Mesenchymal stem cell (in vitro differentiated cells and primary cell): ENCODE measurements at regions not wholly inside any gene's neighbourhood (a gene's known extent, or its start where the extent isn't known, plus 50 kb on each side); places are given as distances from the start of the nearest gene placed in this dataset.
"Not testable (repeated sequence)": the region's sequence is repeated elsewhere in the genome, so short reads cannot be mapped to it uniquely, and the experiment has no call there.

ENCODE experiments used
- DNase-seq: peaks from one replicate; pipeline ENCODE4 v3.0.0-alpha.2; 2013
- H2AFZ ChIP-seq: one replicate; pipeline ENCODE4 v1.6.1; 2013; ENCODE audit warnings: low read depth, mild to moderate bottlenecking, control low read depth, inconsistent platforms, low read length, moderate library complexity
- H2AK5ac ChIP-seq: 2 replicates; pipeline ENCODE4 v1.6.1; 2013; ENCODE audit warnings: low read length, moderate library complexity, mild to moderate bottlenecking, inconsistent platforms; ENCODE audit not compliant: severe bottlenecking
- H2BK120ac ChIP-seq: one replicate; pipeline ENCODE4 v1.6.1; 2013; ENCODE audit warnings: low read depth, mild to moderate bottlenecking, inconsistent platforms, low read length, moderate library complexity
- H2BK12ac ChIP-seq, 2 experiments: one replicate each; pipeline ENCODE4 v1.6.1; 2013; ENCODE audit warnings: inconsistent platforms in 2 of 2, low read length in 2 of 2, mild to moderate bottlenecking in 2 of 2, moderate library complexity in 2 of 2, control low read depth in 1 of 2
- H2BK15ac ChIP-seq: one replicate; pipeline ENCODE4 v1.6.1; 2013; ENCODE audit warnings: mild to moderate bottlenecking, low read depth, inconsistent platforms; ENCODE audit not compliant: poor library complexity, severe bottlenecking
- H2BK5ac ChIP-seq: 2 replicates; pipeline ENCODE4 v1.6.1; 2013; ENCODE audit warnings: low read depth, mild to moderate bottlenecking, low read length, control low read depth, inconsistent platforms; ENCODE audit not compliant: poor library complexity, severe bottlenecking
- H3K14ac ChIP-seq, 2 experiments: one replicate each; pipeline ENCODE4 v1.6.1; 2013; ENCODE audit warnings: inconsistent platforms in 2 of 2, low read length in 2 of 2, control low read depth in 1 of 2, mild to moderate bottlenecking in 1 of 2, moderate library complexity in 1 of 2
- H3K18ac ChIP-seq, 2 experiments: one replicate each; pipeline ENCODE4 v1.6.1; 2013; ENCODE audit warnings: inconsistent platforms in 2 of 2, low read length in 2 of 2, control low read depth in 1 of 2, low read depth in 1 of 2, mild to moderate bottlenecking in 1 of 2
- H3K23ac ChIP-seq, 2 experiments: one replicate each; pipeline ENCODE4 v1.6.1; 2013; ENCODE audit warnings: inconsistent platforms in 2 of 2, low read length in 2 of 2, mild to moderate bottlenecking in 2 of 2, moderate library complexity in 2 of 2, control low read depth in 1 of 2
- H3K27ac ChIP-seq: 2 replicates; pipeline ENCODE4 v1.5.1; 2013; ENCODE audit warnings: mild to moderate bottlenecking, moderate library complexity, low read length, control low read depth, inconsistent platforms; ENCODE audit not compliant: poor library complexity, severe bottlenecking
- H3K27me3 ChIP-seq, 2 experiments: 2 replicates each; pipeline versions ENCODE4 v1.6.1 to v1.7.0; 2013; ENCODE audit warnings: low read length in 2 of 2, mild to moderate bottlenecking in 2 of 2, moderate library complexity in 2 of 2, control low read depth in 1 of 2, inconsistent platforms in 1 of 2; ENCODE audit not compliant: control insufficient read depth in 1 of 2, insufficient read depth in 1 of 2
- H3K36me3 ChIP-seq, 2 experiments: 2 replicates each; pipeline versions ENCODE4 v1.6.1 to v1.7.0; 2013; ENCODE audit warnings: low read length in 2 of 2, control low read depth in 1 of 2, inconsistent platforms in 1 of 2, low read depth in 1 of 2, mild to moderate bottlenecking in 1 of 2; ENCODE audit not compliant: insufficient read depth in 2 of 2, control insufficient read depth in 1 of 2
- H3K4ac ChIP-seq, 2 experiments: one replicate each; pipeline ENCODE4 v1.6.1; 2013; ENCODE audit warnings: inconsistent platforms in 2 of 2, low read length in 2 of 2, mild to moderate bottlenecking in 2 of 2, moderate library complexity in 2 of 2, control low read depth in 1 of 2, low read depth in 1 of 2
- H3K4me1 ChIP-seq: 2 replicates; pipeline ENCODE4 v1.6.1; 2013; ENCODE audit warnings: low read depth, low read length, control low read depth; ENCODE audit not compliant: control insufficient read depth, insufficient read depth
- H3K4me2 ChIP-seq: 2 replicates; pipeline ENCODE4 v1.6.1; 2013; ENCODE audit warnings: low read length, mild to moderate bottlenecking, inconsistent platforms; ENCODE audit not compliant: poor library complexity, severe bottlenecking
- H3K4me3 ChIP-seq, 2 experiments: 2 replicates each; pipeline versions ENCODE4 v1.5.1 to v1.7.0; 2013; ENCODE audit warnings: low read length in 2 of 2, mild to moderate bottlenecking in 2 of 2, control low read depth in 1 of 2, low read depth in 1 of 2; ENCODE audit not compliant: insufficient read depth in 1 of 2
- H3K79me1 ChIP-seq: replicated peaks from 2 replicates; pipeline ENCODE4 v1.6.1; 2013; ENCODE audit warnings: mild to moderate bottlenecking, control low read depth, low read length, inconsistent platforms; ENCODE audit not compliant: poor library complexity, severe bottlenecking
- H3K9ac ChIP-seq: 2 replicates; pipeline ENCODE4 v1.7.0; 2013; ENCODE audit warnings: mild to moderate bottlenecking, low read length, moderate library complexity
- H3K9me3 ChIP-seq: 2 replicates; pipeline ENCODE4 v1.7.0; 2013; ENCODE audit warnings: mild to moderate bottlenecking, low read length; ENCODE audit not compliant: control insufficient read depth
- H4K8ac ChIP-seq: one replicate; pipeline ENCODE4 v1.6.1; 2013; ENCODE audit warnings: inconsistent platforms, mild to moderate bottlenecking, low read length, moderate library complexity
- H4K91ac ChIP-seq: one replicate; pipeline ENCODE4 v1.6.1; 2013; ENCODE audit warnings: mild to moderate bottlenecking, low read length, inconsistent platforms
- WGBS: methylation state at CpG from one replicate; pipeline ENCODE4 v1.1.7; 2013; ENCODE audit warnings: mixed read lengths; 5-methylcytosine and 5-hydroxymethylcytosine counted together

DNA sequence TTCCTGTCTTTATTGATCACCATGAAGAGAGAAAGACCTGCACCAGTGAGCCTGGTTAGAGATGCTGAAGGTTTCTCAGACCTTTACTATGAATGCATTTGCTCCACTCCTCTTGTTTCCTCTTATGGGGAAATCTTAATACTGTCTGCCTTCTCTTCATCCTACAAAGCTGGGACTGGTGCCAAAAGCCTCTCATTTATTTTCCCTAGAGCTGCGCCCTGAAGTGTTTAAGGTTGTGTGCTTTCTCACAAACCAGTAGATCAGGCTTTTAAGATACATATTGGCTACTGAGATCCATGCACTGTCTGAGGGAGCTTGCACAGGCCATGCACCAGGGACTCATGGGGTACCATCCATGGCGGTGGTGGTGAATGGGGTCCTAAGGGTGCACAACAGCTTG lies 286.1 kb upstream of the PMFBP1 start:
- Histone ChIP-seq H2BK12ac (no peak overlapping the region), H3K27ac (no peak overlapping the region), H3K23ac (no peak overlapping the region), H3K4me3 (no peak overlapping the region), H2BK5ac (no peak overlapping the region), H3K4me2 (no peak overlapping the region), H3K14ac (no peak overlapping the region), H2AK5ac (no peak overlapping the region), H2BK120ac (no peak overlapping the region), H3K9ac (no peak overlapping the region), H3K18ac (no peak overlapping the region), H4K91ac (no peak overlapping the region), H2AFZ (no peak overlapping the region), H3K4ac (no peak overlapping the region), H3K4me1 (peaks cover 1% of the 10 kb centered on the region), H2BK15ac (no peak overlapping the region), H3K79me1 (no peaks in the 10 kb centered on the region), H3K9me3 (peaks cover 25% of the 10 kb centered on the region), H4K8ac (no peak overlapping the region), H3K27me3 (no peaks in the 10 kb centered on the region), H3K36me3 (no peaks in the 10 kb centered on the region)
- 95% methylated on average over 2 of the region's 2 CpGs for WGBS
- DNase-seq: no peak

DNA sequence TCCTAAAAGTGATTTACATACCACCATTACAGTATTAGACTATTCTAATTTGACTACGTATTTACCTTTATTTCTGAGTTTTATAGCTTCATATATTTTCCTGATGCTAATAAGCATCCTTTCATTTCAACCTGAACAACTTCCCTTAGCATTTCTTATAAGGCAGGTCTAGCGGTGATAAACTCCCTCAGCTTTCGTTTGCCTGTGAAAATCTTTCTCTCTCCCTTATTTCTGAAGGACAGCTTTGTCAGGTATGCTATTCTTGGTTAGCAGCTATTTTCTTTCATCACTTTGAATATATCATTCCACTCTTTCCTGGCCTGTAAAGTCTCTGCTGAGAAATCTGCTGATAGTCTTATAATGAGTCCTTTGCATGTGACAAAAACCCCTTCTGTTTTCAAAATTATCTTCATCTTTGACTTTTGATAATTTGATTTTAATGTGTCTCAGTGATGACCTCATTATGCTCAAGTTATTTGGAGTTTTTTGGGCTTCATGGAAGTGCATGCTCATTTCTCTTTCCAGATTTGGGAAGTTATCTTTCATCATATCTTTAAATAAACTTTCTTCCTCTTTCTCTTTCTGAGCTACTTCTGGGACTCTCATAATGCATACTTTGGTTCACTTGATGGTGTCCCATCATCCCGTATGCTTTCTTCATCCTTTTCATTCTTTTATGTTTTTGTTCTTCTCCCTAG lies 285.4 kb upstream of the PMFBP1 start:
- DNase-seq: no peak
- Histone ChIP-seq H2BK120ac (no peak overlapping the region), H2AK5ac (no peak overlapping the region), H2BK5ac (no peak overlapping the region), H4K8ac (no peak overlapping the region), H3K14ac (no peak overlapping the region), H2BK12ac (no peak overlapping the region), H3K4me1 (peaks cover 1% of the 10 kb centered on the region), H3K4me2 (no peak overlapping the region), H3K36me3 (no peaks in the 10 kb centered on the region), H2BK15ac (no peak overlapping the region), H3K4ac (no peak overlapping the region), H3K4me3 (no peak overlapping the region), H3K23ac (no peak overlapping the region), H3K79me1 (no peaks in the 10 kb centered on the region), H3K9me3 (peaks cover 29% of the 10 kb centered on the region), H3K27ac (no peak overlapping the region), H2AFZ (no peak overlapping the region), H3K27me3 (no peaks in the 10 kb centered on the region), H3K9ac (no peak overlapping the region), H3K18ac (no peak overlapping the region), H4K91ac (no peak overlapping the region)
- WGBS: 95% methylated on average over 4 of the region's 4 CpGs

DNA sequence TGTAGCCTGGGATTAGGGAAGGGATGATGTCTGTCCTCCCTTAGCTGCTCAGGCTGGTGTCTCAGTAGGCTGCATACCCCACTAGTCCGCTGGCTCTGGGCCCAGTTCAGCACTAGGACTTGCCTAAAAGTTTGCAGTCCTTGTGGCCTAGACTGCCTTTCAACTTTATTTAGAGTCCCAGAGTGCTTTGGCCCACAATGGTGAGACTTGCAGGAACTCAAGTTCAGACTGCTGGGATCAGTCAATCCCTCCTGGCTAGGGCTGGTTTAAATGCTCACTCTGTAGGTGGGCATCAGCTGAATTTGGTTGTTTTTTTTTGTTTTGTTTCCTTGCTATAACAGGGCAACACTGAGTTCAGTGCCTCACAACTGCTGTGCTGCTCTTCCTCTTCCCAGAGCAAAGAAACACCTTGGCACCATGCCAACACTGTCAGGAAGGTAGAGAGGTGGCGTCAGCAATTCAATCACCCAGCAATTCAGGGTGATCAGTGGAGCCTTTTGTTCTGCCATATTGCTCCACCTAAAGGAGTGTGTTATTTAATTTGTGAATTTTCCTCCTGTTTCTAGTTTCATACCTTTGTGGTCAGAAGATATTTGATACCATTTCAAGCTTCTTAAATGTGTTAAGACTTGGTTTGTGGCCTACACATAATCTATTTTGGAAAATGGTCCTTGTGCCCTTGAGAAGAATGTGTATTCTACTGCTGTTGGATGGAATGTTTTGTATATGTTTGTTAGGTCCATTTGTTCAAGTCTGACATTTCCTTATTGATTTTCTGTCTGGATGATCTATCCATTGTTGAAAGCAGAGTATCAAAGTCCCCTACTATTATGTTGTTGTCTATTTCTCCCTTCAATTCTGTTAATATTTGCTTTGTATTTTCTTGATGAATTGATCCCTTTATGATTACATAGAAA lies 284.0 kb upstream of the PMFBP1 start:
- Histone ChIP-seq H3K79me1 (no peaks in the 10 kb centered on the region), H3K9me3 (peaks cover 35% of the 10 kb centered on the region), H2BK12ac (no peak overlapping the region), H2AK5ac (no peak overlapping the region), H3K4me1 (peaks cover 1% of the 10 kb centered on the region), H3K23ac (no peak overlapping the region), H3K4me3 (no peak overlapping the region), H3K4ac (no peak overlapping the region), H2BK5ac (no peak overlapping the region), H3K14ac (no peak overlapping the region), H4K8ac (no peak overlapping the region), H3K27ac (no peak overlapping the region), H3K18ac (no peak overlapping the region), H2BK15ac (no peak overlapping the region), H3K27me3 (no peaks in the 10 kb centered on the region), H2BK120ac (no peak overlapping the region), H3K36me3 (no peaks in the 10 kb centered on the region), H4K91ac (no peak overlapping the region), H2AFZ (no peak overlapping the region), H3K4me2 (no peak overlapping the region), H3K9ac (no peak overlapping the region)
- DNase-seq: no peak
- WGBS: 93% methylated on average over 2 of the region's 2 CpGs

DNA sequence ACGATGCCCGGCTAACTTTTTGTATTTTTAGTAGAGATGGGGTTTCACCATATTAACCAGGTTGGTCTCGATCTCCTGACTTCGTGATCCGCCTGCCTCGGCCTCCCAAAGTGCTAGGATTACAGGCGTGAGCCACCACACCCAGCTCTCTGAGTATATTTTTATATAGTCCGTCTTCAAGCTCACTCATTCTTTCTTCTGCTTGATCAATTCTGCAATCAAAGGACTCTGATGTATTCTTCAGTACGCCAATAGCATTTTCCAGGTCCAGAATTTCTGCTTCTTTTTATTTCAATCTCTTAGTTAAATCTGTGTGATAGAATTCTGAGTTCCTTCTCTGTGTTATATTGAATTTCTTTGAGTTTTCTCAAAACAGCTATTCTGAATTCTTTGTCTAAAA lies 281.9 kb upstream of the PMFBP1 start:
- not testable (repeated sequence) for H3K4me2 ChIP-seq, H2BK15ac ChIP-seq, H4K91ac ChIP-seq, H3K27ac ChIP-seq, H3K4ac ChIP-seq, H3K4me1 ChIP-seq, H2BK5ac ChIP-seq, H3K9ac ChIP-seq, H3K27me3 ChIP-seq, H2AK5ac ChIP-seq, H2AFZ ChIP-seq, H2BK12ac ChIP-seq, H3K36me3 ChIP-seq, H3K18ac ChIP-seq, DNase-seq, H2BK120ac ChIP-seq, H3K79me1 ChIP-seq, H4K8ac ChIP-seq, H3K4me3 ChIP-seq, H3K23ac ChIP-seq, H3K14ac ChIP-seq
- WGBS: 84% methylated on average over 9 of the region's 9 CpGs
- peaks cover 42% of the 10 kb centered on the region for H3K9me3 ChIP-seq
